Natural killer cell treated with Interleukin-12 subunit alpha and Interleukin-12 subunit beta and Interleukin-15 and Interleukin-18, amount 100 ng/mL, for 72 hours (primary cell): ENCODE measurements at regions not wholly inside any gene's neighbourhood (a gene's known extent, or its start where the extent isn't known, plus 50 kb on each side); places are given as distances from the start of the nearest gene placed in this dataset.
"Not testable (repeated sequence)": the region's sequence is repeated elsewhere in the genome, so short reads cannot be mapped to it uniquely, and the experiment has no call there.

ENCODE experiments used
- ATAC-seq, 2 donors: fragments of 150-1000 bp; cut with Tn5 transposase in 1 of 2; sonication (Bioruptor Pico), chemical (Tn5 transposase) in 1 of 2; 2 replicates each; pipeline ENCODE4 v1.10.0; 2021
- DNase-seq: peaks from one replicate; pipeline ENCODE4 v3.0.0; 2022; ENCODE audit warnings: low spot score
- H3K27ac Mint-ChIP-seq, 2 donors: 1 replicate in 1 of 2; 2 replicates in 1 of 2; pipeline ENCODE4 v1.8.0; 2022; ENCODE audit warnings: mixed read lengths in 2 of 2, mild to moderate bottlenecking in 1 of 2, moderate library complexity in 1 of 2
- H3K27me3 Mint-ChIP-seq, 2 donors: 1 replicate in 1 of 2; 2 replicates in 1 of 2; pipeline ENCODE4 v1.8.0; 2022; ENCODE audit warnings: mixed read lengths in 2 of 2
- H3K36me3 Mint-ChIP-seq: one replicate; pipeline ENCODE4 v1.8.0; 2022; ENCODE audit warnings: mixed read lengths
- H3K4me1 Mint-ChIP-seq, 2 donors: 1 replicate in 1 of 2; 2 replicates in 1 of 2; pipeline ENCODE4 v1.8.0; 2022; ENCODE audit warnings: low read depth in 2 of 2, mixed read lengths in 2 of 2, mild to moderate bottlenecking in 1 of 2
- H3K4me3 Mint-ChIP-seq: one replicate; pipeline ENCODE4 v1.8.0; 2022; ENCODE audit warnings: mixed read lengths
- H3K9me3 Mint-ChIP-seq: 2 replicates; pipeline ENCODE4 v1.8.0; 2022; ENCODE audit warnings: mixed read lengths

DNA sequence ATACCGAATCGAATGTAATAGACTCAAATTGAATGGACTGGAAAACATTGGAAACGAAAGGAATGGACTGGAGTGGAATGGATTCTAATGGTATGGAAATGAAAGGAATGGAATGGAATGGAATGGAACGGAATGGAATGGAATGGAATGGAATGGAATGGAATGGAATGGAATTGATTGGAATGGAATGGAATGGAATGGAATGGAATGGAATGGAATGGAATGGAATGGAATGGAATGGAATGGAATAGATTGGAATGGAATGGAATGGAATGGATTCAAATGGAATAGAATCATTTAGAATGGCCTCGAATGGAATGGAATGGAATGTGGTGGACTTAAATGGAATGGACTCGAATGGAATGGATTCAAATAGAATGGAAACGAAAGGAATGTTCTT, 1057.5 kb upstream of the USP9Y start:
- H3K4me3 Mint-ChIP-seq, H3K27me3 Mint-ChIP-seq, H3K4me1 Mint-ChIP-seq, H3K27ac Mint-ChIP-seq, ATAC-seq, DNase-seq: not testable (repeated sequence)
- Mint-ChIP-seq H3K36me3 (peaks cover 54% of the 10 kb centered on the region), H3K9me3 (peaks cover 45% of the 10 kb centered on the region)

DNA sequence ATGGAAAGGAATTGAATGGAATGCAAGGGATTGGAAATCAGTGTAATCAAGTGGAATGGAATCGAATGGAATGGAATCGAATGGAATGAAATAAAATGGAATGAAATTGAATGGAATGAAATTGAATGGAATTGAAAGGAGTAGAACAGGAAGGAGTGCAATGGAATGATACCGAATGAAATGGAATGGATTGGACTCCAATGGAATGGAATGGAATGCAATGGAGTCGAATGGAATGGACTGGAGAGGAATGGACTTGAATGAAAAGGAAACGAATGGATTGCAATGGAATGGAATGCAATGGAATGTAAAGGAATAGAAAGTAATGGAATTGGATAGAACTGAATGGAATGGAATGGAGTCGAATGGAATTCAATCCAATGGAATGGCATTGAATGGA, 1032.8 kb upstream of the USP9Y start:
- H3K9me3 Mint-ChIP-seq: peaks cover 44% of the 10 kb centered on the region
- no peak overlapping the region for H3K4me3 Mint-ChIP-seq
- ATAC-seq (no peak), DNase-seq (no peak)
- H3K27ac Mint-ChIP-seq: no peak overlapping the region
- peaks cover 15% of the 10 kb centered on the region for H3K36me3 Mint-ChIP-seq
- no peaks in the 10 kb centered on the region for H3K27me3 Mint-ChIP-seq
- no peaks in the 10 kb centered on the region for H3K4me1 Mint-ChIP-seq
